IPS-20b (cell line): ENCODE measurements at regions not wholly inside any gene's neighbourhood (a gene's known extent, or its start where the extent isn't known, plus 50 kb on each side); places are given as distances from the start of the nearest gene placed in this dataset.

Experiments
- H3K27ac ChIP-seq: one replicate; pipeline ENCODE4 v1.5.1; 2013; ENCODE audit warnings: low read length
- H3K27me3 ChIP-seq: 2 replicates; pipeline ENCODE4 v1.6.1; 2013; ENCODE audit warnings: mild to moderate bottlenecking, low read length, inconsistent platforms; ENCODE audit not compliant: insufficient read depth
- H3K36me3 ChIP-seq: 2 replicates; pipeline ENCODE4 v1.6.1; 2013; ENCODE audit warnings: low read depth, mild to moderate bottlenecking, inconsistent platforms, low read length, moderate library complexity; ENCODE audit not compliant: insufficient read depth
- H3K4me1 ChIP-seq: 2 replicates; pipeline ENCODE4 v1.6.1; 2013; ENCODE audit warnings: mild to moderate bottlenecking, control low read depth, inconsistent platforms, low read length, moderate library complexity; ENCODE audit not compliant: insufficient read depth
- H3K4me3 ChIP-seq: 2 replicates; pipeline ENCODE4 v1.5.1; 2013; ENCODE audit warnings: mild to moderate bottlenecking, low read length, inconsistent platforms
- H3K9ac ChIP-seq: 2 replicates; pipeline ENCODE4 v1.6.1; 2013; ENCODE audit warnings: low read depth, mild to moderate bottlenecking, inconsistent platforms, low read length, moderate library complexity
- H3K9me3 ChIP-seq: 2 replicates; pipeline ENCODE4 v1.6.1; 2013; ENCODE audit warnings: mild to moderate bottlenecking, low read depth, low read length, inconsistent platforms; ENCODE audit not compliant: insufficient read depth

- Histone ChIP-seq H3K36me3 (no peaks in the 10 kb centered on the region), H3K4me3 (no peak overlapping the region), H3K9ac (no peak overlapping the region), H3K9me3 (no peaks in the 10 kb centered on the region), H3K27ac (no peak overlapping the region), H3K27me3 (no peaks in the 10 kb centered on the region), H3K4me1 (no peaks in the 10 kb centered on the region)
Observed at GRCh38 chr20:20993372-20993771, 112.8 kb downstream of the LINC00237 start.

- Histone ChIP-seq H3K27me3 (no peaks in the 10 kb centered on the region), H3K4me3 (no peak overlapping the region), H3K36me3 (no peaks in the 10 kb centered on the region), H3K4me1 (no peaks in the 10 kb centered on the region), H3K9ac (no peak overlapping the region), H3K9me3 (no peaks in the 10 kb centered on the region), H3K27ac (no peak overlapping the region)
Observed at GRCh38 chr20:20992686-20993360, 113.3 kb downstream of the LINC00237 start.

GRCh38 chr20:20992277-20992676 is 113.9 kb downstream of the LINC00237 start:
- Histone ChIP-seq H3K27ac (no peak overlapping the region), H3K9ac (no peak overlapping the region), H3K9me3 (no peaks in the 10 kb centered on the region), H3K27me3 (no peaks in the 10 kb centered on the region), H3K36me3 (no peaks in the 10 kb centered on the region), H3K4me3 (no peak overlapping the region), H3K4me1 (no peaks in the 10 kb centered on the region)

- Histone ChIP-seq H3K4me1 (no peaks in the 10 kb centered on the region), H3K4me3 (no peak overlapping the region), H3K27me3 (no peaks in the 10 kb centered on the region), H3K36me3 (no peaks in the 10 kb centered on the region), H3K9ac (no peak overlapping the region), H3K27ac (no peak overlapping the region), H3K9me3 (no peaks in the 10 kb centered on the region)
Observed at GRCh38 chr20:20989081-20989480, 117.1 kb downstream of the LINC00237 start.

- H3K9me3 ChIP-seq = peaks cover 12% of the 10 kb centered on the region
- H3K27ac ChIP-seq = no peak overlapping the region
- no peak overlapping the region for H3K4me3 ChIP-seq
- no peaks in the 10 kb centered on the region for H3K4me1 ChIP-seq
- H3K27me3 ChIP-seq = no peaks in the 10 kb centered on the region
- H3K36me3 ChIP-seq = no peaks in the 10 kb centered on the region
- no peak overlapping the region for H3K9ac ChIP-seq
Observed at GRCh38 chr20:20979934-20980333, 126.2 kb downstream of the LINC00237 start.

GRCh38 chr20:20977786-20978185 is 128.4 kb downstream of the LINC00237 start:
- H3K9me3 ChIP-seq = peaks cover 12% of the 10 kb centered on the region
- no peaks in the 10 kb centered on the region for H3K36me3 ChIP-seq
- no peak overlapping the region for H3K27ac ChIP-seq
- no peak overlapping the region for H3K4me3 ChIP-seq
- no peaks in the 10 kb centered on the region for H3K4me1 ChIP-seq
- no peaks in the 10 kb centered on the region for H3K27me3 ChIP-seq
- H3K9ac ChIP-seq = no peak overlapping the region

GRCh38 chr20:20972490-20972889 is 133.7 kb downstream of the LINC00237 start:
- Histone ChIP-seq H3K4me3 (no peak overlapping the region), H3K4me1 (peaks cover 6% of the 10 kb centered on the region; the same call in 1 of the 2 replicates), H3K36me3 (no peaks in the 10 kb centered on the region), H3K27ac (no peak overlapping the region), H3K9ac (no peak overlapping the region), H3K27me3 (no peaks in the 10 kb centered on the region), H3K9me3 (no peaks in the 10 kb centered on the region)

GRCh38 chr20:20971810-20972209 is 134.3 kb downstream of the LINC00237 start:
- Histone ChIP-seq H3K4me3 (no peak overlapping the region), H3K36me3 (no peaks in the 10 kb centered on the region), H3K4me1 (peaks cover 6% of the 10 kb centered on the region; the same call in 1 of the 2 replicates), H3K9ac (no peak overlapping the region), H3K27ac (no peak overlapping the region), H3K9me3 (no peaks in the 10 kb centered on the region), H3K27me3 (no peaks in the 10 kb centered on the region)

GRCh38 chr20:20970841-20971240 is 135.3 kb downstream of the LINC00237 start:
- Histone ChIP-seq H3K9ac (no peak overlapping the region), H3K27ac (no peak overlapping the region), H3K4me3 (no peak overlapping the region), H3K36me3 (no peaks in the 10 kb centered on the region), H3K4me1 (peaks cover 6% of the 10 kb centered on the region; the same call in 1 of the 2 replicates), H3K27me3 (no peaks in the 10 kb centered on the region), H3K9me3 (no peaks in the 10 kb centered on the region)

- no peaks in the 10 kb centered on the region for H3K27me3 ChIP-seq
- H3K4me1 ChIP-seq = peaks cover 6% of the 10 kb centered on the region; the same call in 1 of the 2 replicates
- H3K9me3 ChIP-seq = no peaks in the 10 kb centered on the region
Observed at GRCh38 chr20:20969701-20970280, 136.4 kb downstream of the LINC00237 start.

GRCh38 chr20:20967564-20968184 is 138.5 kb downstream of the LINC00237 start:
- Histone ChIP-seq H3K9ac (no peak overlapping the region), H3K27ac (no peak overlapping the region), H3K4me3 (no peak overlapping the region), H3K4me1 (peaks cover 6% of the 10 kb centered on the region; the same call in 1 of the 2 replicates), H3K9me3 (no peaks in the 10 kb centered on the region), H3K27me3 (no peaks in the 10 kb centered on the region), H3K36me3 (no peaks in the 10 kb centered on the region)

More at GRCh38 chr20:20969701-20970280, 136.4 kb downstream of the LINC00237 start:
- no peak overlapping the region for H3K4me3 ChIP-seq
- no peaks in the 10 kb centered on the region for H3K36me3 ChIP-seq
- no peak overlapping the region for H3K27ac ChIP-seq
- no peak overlapping the region for H3K9ac ChIP-seq

GRCh38 chr20:20966171-20966570 is 140.0 kb downstream of the LINC00237 start:
- no peaks in the 10 kb centered on the region for H3K27me3 ChIP-seq

More at GRCh38 chr20:20966171-20966570, 140.0 kb downstream of the LINC00237 start:
- Histone ChIP-seq H3K4me3 (no peak overlapping the region), H3K9me3 (no peaks in the 10 kb centered on the region), H3K27ac (no peak overlapping the region), H3K4me1 (peaks cover 6% of the 10 kb centered on the region; the same call in 1 of the 2 replicates), H3K9ac (no peak overlapping the region), H3K36me3 (no peaks in the 10 kb centered on the region)
